COLO668 (cell line): ENCODE measurements at regions not wholly inside any gene's neighbourhood (a gene's known extent, or its start where the extent isn't known, plus 50 kb on each side); places are given as distances from the start of the nearest gene placed in this dataset.

ENCODE experiments used
- DNase-seq: peaks from one replicate; lab custom pipeline; 2025; ENCODE audit not compliant: unreplicated experiment; lab: John Stamatoyannopoulos, UW

DNA sequence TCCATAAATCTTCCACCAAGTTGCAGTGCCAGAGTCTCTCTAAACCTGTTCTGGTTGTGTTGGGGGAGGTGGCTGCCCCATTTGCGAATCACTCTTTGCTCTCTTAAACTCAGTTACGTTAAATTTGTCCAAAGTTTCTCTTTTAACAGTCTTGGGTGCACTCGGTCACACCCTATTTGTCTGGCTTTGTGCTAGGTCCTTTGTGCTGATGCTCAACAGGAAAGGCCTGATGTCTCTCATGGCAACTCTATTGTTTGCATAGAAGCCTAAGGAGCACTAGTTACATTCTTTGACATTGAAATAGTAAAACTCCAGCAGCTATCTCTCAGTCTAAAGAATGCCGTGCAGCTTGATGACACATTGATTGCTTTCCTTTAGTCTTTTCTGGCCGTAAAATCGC, 105.1 kb downstream of the TRMT11 start:
- no peak for DNase-seq

DNA sequence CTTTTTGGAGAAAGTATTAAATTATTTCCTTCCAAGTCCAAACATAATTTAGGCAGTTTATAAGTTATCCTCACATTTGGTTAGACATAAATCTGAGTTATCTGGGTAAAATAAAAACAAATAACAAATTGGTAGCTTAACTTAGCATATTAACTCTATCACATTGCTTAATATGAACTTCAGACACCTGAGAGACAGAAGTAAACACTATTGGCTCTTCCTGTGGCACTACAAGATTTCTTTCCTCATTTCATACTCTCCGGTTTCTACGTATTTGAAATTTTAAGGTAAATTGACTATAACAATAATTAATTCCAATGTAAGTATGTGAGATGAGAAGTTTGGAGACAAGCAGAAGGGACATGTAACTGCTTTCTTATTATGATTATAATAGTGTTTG, 106.8 kb downstream of the TRMT11 start:
- DNase-seq: no peak

DNA sequence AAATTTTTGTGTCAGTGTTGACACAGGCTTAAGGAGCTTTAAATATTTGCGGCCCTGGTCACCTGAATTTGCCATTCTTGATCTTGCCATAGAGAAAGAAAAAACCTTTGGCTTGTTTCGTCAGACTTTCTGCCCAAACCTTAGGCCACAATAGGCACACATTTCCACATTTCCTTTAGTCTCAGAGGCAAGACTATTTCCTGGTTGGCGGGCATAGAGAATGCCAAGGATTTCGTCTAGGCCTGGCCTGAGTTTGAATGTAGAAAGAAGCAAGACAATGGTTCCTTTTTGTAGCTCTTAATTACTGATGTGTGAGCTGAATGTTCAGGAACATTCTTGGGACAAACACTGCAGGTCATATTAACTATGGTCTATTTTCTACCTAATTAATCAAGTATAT, 108.1 kb downstream of the TRMT11 start:
- DNase-seq: no peak

DNA sequence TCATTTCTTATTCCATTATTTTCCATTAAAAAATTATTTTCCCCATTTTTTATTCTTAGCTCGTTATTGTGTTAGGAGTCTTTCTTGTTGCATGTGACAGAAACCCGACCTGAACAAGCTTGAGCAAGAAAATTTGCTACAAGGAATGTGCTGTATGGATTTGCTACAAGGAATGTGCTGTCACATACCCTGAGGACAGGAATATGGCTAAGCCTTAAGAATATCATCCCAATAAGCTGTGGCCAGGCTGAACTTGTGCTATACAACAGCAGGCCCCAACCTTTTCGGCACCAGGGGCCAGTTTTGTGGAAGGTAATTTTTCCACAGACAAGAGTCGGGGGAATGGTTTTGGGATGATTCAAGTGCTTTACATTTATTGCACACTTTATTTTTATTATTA, 114.0 kb downstream of the TRMT11 start:
- DNase-seq: no peak

DNA sequence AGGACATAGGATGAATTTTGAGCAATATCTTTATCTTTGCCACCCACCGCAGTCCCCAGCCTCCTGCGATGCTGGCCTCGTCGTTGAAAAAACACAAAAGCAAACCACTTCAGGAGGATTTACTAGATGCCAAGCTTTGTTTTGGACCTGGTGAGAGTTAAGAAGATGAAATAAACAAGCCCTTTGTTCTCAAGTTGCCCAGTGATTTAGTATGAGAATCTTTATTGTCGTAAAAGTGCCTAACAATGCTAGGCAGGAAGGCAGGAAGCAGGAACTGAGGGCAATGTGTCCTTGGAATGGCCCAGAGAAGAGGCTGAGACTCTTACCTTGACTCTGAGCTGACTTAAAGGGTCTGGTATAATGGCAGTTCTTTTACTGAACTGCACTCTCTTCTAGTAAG, 116.0 kb downstream of the TRMT11 start:
- no peak for DNase-seq

DNA sequence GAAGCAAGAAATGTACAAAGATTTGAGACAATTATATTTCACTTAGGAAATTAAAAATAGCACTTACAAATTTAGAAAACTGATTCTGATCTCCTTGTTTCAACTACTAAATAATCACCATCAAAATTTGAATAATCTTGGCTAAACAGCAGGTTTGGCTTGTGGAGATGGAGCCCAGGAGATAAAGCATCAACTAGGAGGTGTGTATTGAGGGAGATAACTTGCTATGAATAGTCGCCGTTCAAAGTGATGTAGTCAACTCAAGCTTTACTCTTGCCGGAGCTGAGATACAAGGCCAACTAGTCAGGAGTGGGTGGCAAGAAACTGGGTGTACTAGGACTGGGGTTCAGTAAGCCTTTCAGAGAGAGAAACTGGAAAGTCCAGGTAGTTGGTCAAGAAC, 117.7 kb downstream of the TRMT11 start:
- DNase-seq: no peak

DNA sequence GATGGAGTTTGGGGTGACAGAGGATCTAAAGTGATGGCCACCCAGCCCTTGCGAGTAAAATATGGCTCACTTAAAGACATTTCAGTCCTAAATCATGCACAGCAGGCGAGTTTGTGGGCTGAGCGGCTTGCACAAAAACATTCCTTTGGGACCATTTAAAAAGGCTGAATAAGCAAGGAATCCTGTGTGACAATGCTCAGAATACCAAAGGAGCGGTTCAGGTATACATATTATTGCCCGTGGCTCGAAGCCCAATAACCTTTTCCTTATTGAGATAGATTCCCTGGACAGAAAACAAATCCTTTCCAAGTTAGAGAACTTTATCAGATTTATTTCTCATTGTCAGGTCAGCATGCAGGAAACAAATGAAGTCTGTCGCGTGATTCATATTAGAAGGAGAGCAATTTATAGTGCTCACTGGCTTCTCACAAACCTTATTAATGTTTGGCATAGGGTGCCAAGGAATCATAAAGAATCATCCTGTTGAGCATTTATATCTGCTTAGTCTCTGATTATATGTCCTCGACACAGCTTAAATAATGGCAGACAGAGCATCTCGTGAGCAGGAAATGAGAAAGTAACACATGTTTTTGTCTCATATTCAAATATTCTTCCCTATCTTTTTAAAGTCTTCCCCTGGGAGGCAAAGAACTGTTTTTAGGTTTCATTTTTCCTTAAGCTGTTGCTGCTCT, 121.3 kb downstream of the TRMT11 start:
- no peak for DNase-seq

DNA sequence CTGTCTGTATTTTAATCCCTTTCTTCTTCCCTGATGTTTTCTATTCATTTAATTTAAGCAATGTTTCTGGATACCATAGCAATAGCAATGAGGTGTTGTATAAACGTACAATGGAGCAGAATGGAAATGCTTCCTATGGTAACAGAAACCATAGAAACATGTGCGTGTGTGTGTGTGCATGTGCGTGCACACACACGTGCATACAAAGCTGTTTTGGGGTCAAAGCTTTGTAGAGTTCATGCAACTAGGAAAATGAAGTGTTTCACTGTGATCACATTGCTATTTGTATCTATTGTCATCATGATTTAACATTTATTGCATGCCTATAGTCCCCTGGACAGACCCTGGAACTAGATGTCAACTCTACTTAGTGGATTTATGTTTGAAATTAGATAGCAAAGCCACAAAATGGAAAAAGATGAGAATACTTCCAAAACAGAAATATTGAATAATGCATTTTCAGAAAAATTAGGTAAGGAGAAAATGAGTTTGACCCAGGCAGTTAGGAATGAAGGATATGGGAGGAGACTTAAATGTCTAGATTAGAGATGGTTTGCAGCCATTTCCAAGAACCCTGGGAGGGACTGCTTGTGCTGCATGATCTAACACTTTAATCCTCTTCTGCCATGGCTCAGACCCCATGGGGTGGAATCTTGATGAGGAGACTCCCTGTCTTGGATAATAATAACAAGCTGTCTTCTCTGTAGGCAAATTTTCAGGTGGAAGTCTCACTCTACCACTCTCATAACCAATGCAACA, 124.4 kb downstream of the TRMT11 start:
- DNase-seq: no peak

DNA sequence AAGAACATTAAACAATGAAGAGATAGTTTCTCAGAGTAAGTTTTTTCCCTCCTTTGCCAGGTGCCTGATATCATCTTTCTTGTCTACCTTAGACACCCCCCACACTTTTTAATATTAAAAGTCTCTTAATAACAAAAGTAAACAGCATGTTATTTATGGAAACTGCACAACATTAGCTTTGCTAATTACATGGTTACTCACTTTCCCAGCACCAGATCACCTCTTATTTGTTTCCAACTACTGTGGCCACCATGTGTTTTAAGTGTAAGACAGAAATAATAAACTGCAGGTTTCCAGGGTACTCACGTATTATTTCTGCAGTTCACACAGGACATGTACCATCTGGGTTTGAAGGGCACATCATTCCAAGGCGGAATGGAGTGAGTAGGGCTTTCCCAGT, 125.0 kb downstream of the TRMT11 start:
- no peak for DNase-seq

DNA sequence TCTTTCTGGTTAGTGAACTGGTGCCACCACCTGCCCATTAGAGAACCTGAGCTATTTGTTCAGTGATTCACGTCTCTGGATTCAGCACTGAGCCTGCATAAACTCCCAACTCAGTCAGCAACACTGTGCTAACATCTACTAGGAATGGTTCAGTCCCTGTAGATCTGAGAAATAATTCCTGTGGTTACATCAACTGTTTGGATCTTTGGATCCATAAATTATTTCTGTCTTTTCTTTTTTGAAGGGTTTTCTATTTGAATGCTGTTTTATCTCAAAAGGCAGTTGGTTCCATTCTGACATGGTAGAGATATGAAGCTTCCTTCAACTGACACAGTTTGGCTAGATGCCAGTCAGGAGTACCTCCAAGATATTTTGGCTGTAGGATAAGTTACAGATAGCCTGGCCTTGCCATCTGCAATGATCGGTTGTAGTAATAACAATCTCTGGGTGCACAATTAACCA, 125.9 kb downstream of the TRMT11 start:
- DNase-seq: no peak

DNA sequence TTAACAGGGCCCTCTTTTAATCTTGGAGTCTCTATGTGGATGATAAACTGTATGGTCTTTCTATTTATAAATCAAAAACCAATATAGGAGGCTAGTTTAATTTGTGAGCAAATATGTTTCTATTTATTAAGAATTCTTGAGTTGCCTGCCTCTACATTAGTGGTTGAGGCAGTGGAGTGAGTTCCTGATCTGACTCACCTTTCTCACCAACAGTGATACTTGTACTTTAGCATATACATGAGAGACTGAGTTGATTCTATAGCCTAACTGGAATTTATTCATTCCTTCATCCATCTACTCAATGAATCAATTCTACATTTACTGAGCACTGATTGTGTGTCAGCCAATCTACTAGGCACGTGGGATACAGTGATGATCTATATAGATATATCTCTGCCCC, 126.9 kb downstream of the TRMT11 start:
- no peak for DNase-seq

DNA sequence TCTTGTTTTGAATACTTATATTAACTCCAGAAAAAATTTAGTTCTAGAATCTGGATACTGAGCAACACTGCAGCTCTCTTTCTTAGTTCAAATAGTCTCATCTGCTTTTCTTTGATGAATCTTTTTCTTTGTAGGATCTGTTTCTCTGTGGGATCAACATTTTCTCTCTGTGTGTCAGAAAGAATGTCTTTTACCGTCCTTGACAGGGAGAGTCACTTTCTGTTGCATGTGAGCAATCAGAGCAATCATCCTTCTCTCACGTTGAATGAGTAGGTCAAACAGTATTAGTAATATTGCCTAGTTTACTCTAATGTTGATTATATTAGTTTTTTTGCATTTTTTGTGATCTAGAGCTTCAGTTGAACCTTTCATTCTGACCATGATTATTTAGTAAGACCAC, 130.9 kb downstream of the TRMT11 start:
- no peak for DNase-seq

DNA sequence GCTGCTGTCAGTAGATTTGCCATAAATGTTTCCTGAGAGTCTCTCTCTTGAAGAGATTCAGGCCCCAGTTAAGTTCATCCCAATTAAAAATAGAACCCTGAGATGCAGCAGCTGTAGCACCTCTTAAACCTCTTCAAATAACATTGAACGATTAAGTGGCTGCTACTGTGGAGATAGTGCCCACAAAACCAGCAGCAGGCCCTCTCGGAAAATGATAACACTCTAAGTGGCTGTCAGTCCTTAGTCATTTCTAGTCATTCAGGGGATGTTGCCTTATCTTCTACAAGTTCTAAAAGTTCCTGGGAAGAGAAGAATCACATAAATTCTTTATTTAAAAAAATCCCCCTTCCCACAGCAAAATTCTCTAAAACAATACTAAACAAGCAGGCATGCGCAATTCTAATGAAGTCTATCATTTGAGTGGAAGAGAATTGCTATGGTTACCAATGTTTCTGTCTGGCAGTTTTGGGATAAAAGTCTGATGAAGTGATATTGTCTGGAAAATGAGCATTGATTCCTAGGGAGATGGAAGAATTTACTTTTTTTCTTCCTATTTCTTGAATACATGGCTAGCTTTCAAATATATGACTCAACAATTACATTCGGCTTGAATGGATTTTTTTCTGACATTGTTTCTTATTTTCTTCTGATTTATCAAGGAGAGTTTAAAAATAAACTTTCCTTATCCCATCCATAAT, 131.9 kb downstream of the TRMT11 start:
- no peak for DNase-seq

DNA sequence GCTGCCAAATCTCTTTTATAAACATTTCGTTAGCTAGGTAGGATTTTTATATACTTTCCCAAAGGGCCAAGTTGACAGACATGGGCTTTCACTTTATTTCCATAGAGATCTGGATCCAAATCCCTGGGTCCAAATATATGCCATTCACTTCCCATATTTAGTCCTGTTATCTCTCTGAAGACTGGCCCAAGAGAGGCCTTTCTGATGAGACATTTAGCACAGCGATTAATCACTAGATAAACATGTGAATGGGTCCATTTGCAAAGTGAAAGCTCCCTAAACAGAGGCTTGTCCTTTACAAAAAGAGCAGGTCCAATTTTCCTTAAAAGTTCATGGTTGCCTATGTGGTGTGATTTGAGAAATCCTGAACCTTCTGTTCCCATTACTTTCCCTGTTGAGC, 132.6 kb downstream of the TRMT11 start:
- no peak for DNase-seq

DNA sequence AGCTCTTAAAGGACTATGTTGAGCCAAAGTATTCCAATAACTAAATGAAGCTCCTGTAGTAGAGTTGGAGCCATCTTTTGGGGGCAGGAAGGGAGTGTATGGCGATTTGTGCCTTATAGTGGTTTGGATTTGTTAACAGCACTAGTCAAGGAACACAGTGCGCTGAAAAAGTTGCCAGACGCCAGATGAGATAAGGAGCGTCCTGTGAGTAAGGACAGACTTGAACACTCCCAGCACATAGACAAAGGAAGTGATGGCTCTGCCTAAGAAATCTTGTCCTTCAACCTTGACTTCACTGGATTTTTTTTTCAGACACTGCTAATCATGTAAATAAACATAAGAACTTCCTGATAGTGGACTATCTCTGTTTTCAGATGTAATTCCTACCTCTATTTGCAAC, 136.9 kb downstream of the TRMT11 start:
- DNase-seq: no peak

DNA sequence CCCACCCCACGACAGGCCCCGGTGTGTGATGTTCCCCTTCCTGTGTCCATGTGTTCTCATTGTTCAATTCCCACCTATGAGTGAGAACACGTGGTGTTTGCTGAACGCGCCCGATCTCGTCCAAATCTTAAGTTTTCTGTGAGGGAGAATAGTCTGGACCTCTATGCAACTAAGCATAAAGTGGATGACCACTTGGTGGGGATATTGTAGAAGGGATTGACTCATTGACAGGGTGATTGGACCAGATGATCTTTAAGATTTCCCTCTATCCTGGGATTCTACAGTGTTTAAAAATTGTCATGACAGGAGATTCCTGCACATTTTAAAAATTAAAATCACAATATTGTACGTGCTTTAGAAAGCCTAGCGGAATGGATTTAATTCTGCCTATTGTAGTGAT, 141.3 kb downstream of the TRMT11 start:
- DNase-seq: no peak

DNA sequence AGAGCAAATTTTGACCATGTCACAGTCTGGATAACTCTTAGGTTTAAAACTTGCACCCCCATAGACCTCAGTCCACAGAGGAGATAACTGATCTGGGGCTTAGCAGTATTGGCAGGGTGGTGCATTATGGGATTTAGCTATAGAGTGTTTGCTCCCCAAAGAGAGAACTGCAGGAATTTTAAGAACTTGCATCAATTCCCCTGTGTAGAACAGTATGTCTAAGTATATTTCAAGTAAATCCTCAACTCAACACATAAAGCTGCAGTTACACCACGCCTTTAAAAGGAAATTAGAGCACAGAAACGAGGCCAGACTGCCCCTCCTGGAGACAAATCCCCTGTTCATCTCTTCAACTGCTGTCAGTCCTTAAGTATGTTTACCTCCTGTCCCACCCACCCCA, 144.9 kb downstream of the TRMT11 start:
- DNase-seq: no peak

DNA sequence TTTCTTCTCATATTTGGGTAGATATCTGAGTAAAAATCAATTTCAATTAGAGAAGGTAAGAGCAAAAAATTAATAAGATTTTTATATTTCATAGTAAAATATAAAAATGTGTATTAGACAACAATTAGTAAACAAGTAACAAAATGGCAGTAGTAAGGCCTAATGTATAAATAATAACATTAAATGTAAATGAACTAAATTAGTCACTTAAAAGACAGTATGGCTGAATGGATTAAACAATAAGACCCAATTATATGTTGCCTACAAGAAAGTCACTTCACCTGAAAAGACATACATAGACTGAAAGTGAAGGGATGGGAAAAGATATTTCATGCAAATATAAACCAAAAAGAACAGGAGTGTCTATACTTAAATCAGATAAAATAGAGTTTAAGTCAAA, 147.6 kb downstream of the TRMT11 start:
- no peak for DNase-seq

DNA sequence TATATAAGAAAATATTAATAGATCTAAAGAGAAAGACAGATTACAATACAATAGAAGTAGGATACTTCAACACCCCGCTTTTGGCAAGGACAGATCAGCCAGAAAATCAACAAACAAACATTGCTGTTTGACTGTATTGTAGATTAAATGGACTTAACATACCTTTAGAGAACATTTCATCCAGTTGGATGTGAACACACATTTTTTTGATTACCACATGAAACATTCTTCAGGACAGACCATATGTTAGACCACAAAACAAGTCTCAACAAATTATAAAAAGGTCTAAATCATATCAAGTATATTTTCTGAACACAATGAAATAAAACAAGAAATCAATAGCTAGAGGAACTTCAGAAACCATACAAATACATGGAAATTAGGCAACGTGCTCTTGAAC, 148.2 kb downstream of the TRMT11 start:
- DNase-seq: no peak

DNA sequence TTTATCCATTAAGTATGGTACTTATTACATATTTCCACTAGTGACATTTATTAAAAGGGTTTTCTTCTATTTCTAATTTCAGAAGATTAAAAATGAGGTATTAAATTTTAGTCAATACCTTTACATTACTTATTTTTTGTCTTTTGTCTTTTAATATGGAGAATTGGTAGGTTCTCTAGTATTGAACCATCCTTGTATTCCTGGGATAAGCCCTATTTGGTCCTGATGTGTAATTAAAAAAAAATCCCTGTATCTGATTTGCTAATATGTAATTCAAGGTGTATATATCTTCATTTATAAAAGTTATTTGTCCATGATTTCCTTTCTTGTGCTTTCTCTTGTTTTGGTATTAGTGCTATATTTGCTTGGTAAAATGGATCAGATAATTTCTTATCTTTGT, 153.7 kb downstream of the TRMT11 start:
- no peak for DNase-seq

DNA sequence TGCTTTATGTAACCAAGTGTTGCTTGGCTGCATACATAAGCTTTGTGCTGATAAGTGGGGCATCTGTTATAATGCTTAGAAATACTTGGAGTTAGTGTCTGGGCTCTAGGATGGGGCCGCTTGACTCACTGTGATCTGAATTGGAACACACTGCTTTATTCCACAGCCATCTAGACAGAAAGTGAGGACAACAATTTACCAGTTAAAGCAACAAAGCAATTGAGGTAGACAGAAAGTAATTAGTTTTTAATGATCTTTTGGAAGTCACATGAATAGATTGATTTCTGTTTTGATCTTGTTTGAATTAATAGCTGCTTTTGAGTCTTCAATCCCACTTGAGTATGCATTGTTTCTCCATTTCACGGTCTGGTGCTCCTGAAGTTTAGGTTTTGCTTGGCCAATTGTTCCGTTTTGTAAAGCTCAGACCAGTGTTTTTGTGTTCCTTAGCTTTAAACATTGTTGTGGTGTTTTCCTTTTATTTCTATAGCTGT, 157.5 kb downstream of the TRMT11 start:
- DNase-seq: no peak

DNA sequence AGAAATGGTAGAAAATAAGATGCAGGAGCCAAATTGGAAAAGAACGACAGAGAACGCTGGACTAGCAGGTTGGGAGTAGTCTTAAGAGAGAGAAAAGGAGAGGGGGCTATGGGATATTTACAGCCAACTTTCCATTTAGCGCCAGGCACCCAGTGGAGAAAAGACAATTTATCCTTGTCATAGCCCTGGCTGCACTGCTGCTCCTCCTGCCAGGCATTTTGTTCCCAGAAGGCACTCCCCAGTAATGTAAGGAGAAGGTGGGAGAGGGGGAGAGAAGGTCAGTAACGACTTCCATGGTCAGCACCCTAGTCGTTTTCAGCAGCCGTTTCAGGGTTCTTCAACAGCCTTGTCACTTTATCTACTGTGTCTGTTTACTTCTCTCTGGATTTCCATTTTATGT, 159.0 kb downstream of the TRMT11 start:
- DNase-seq: no peak
